ENCODE measurements at regions not wholly inside any gene's neighbourhood (a gene's known extent, or its start where the extent isn't known, plus 50 kb on each side); places are given as distances from the start of the nearest gene placed in this dataset.

- no peaks in the 10 kb centered on the region for H3K27me3 ChIP-seq
- DNase-seq: peak; percentile 30 to 49
- H3K4me3 ChIP-seq: no peak overlapping the region
- H3K27ac ChIP-seq: peak overlapping the region; percentile 57 to 62 (median 60)
- no peaks in the 10 kb centered on the region for H3K9me3 ChIP-seq
- H3K4me1 ChIP-seq: peaks cover 8 to 16% of the 10 kb centered on the region in 2 donors
- in situ Hi-C loops (cut with MboI; ENCODE audit: low sequenced_read_pairs in 4 of 4) (no loop called here), intact Hi-C loops (cut with DNase I; ENCODE audit: low total_unique reads) (no loop called here)
- H3K36me3 ChIP-seq: no peaks in the 10 kb centered on the region
- ATAC-seq: peak; percentile 51 to 54
- TF ChIP-seq POLR2A (IDR thresholded peaks at IDR 0.05) (no peak), CTCF (IDR thresholded peaks at IDR 0.05 in 4 of 5, conservative IDR thresholded peaks at IDR 0.05 in 1 of 5) (no peak)
These were observed 124.2 kb upstream of the SERP2 start for GRCh38 chr13:44249431-44249836.

GRCh38 chr13:44252938-44253337, 120.7 kb upstream of the SERP2 start:
- in situ Hi-C loops (cut with MboI; ENCODE audit: low sequenced_read_pairs in 4 of 4) (no loop called here), intact Hi-C loops (cut with DNase I; ENCODE audit: low total_unique reads) (no loop called here)
- no peaks in the 10 kb centered on the region for H3K36me3 ChIP-seq
- TF ChIP-seq POLR2A (IDR thresholded peaks at IDR 0.05) (no peak), CTCF (IDR thresholded peaks at IDR 0.05 in 4 of 5, conservative IDR thresholded peaks at IDR 0.05 in 1 of 5) (no peak)
- H3K27me3 ChIP-seq: no peaks in the 10 kb centered on the region
- ATAC-seq (no peak), DNase-seq (no peak)
- peaks cover 8 to 16% of the 10 kb centered on the region in 2 donors for H3K4me1 ChIP-seq
- H3K27ac ChIP-seq: no peak overlapping the region
- H3K4me3 ChIP-seq: no peak overlapping the region
- no peaks in the 10 kb centered on the region for H3K9me3 ChIP-seq

- TF ChIP-seq CTCF (IDR thresholded peaks at IDR 0.05 in 4 of 5, conservative IDR thresholded peaks at IDR 0.05 in 1 of 5): no peak
- no peak for TF ChIP-seq POLR2A (IDR thresholded peaks at IDR 0.05)
- in situ Hi-C loops (cut with MboI; ENCODE audit: low sequenced_read_pairs in 4 of 4): no loop called here
These were observed 117.8 kb upstream of the SERP2 start for GRCh38 chr13:44255771-44256364.

GRCh38 chr13:44257796-44258195, 115.8 kb upstream of the SERP2 start:
- Histone ChIP-seq H3K4me3 (no peak overlapping the region), H3K27me3 (no peaks in the 10 kb centered on the region), H3K27ac (no peak overlapping the region), H3K4me1 (peaks cover 11 to 13% of the 10 kb centered on the region in 2 donors), H3K36me3 (no peaks in the 10 kb centered on the region), H3K9me3 (no peaks in the 10 kb centered on the region)
- TF ChIP-seq POLR2A (IDR thresholded peaks at IDR 0.05) (no peak), CTCF (IDR thresholded peaks at IDR 0.05 in 4 of 5, conservative IDR thresholded peaks at IDR 0.05 in 1 of 5) (no peak)
- no peak for ATAC-seq
- intact Hi-C loops (cut with DNase I; ENCODE audit: low total_unique reads): no loop called here
- no peak for DNase-seq
- in situ Hi-C loops (cut with MboI; ENCODE audit: low sequenced_read_pairs in 4 of 4): no loop called here

More at GRCh38 chr13:44255771-44256364, 117.8 kb upstream of the SERP2 start:
- Histone ChIP-seq H3K9me3 (no peaks in the 10 kb centered on the region), H3K4me3 (no peak overlapping the region), H3K4me1 (peaks cover 11 to 13% of the 10 kb centered on the region in 2 donors), H3K36me3 (no peaks in the 10 kb centered on the region), H3K27ac (no peak overlapping the region), H3K27me3 (no peaks in the 10 kb centered on the region)
- intact Hi-C loops (cut with DNase I; ENCODE audit: low total_unique reads): no loop called here
- no peak for DNase-seq
- ATAC-seq: no peak
